Activated T-helper 2 cell treated with anti-CD3 and anti-CD28 coated beads, Interferon-gamma antibody, Interleukin-2, Interleukin-4, amounts not matched to agents 10 μg/mL and 5 μg/mL and 100 μg/mL, durations not matched to agents 14 hours and 24 hours and 36 hours (primary cell): ENCODE measurements at regions not wholly inside any gene's neighbourhood (a gene's known extent, or its start where the extent isn't known, plus 50 kb on each side); places are given as distances from the start of the nearest gene placed in this dataset.

Experiments used
- DNase-seq: peaks from one replicate; pipeline ENCODE4 v3.0.0; 2021; ENCODE audit warnings: low spot score
- H3K27ac Mint-ChIP-seq: one replicate; pipeline ENCODE4 v1.8.0; 2021; ENCODE audit warnings: mixed read lengths
- H3K27me3 Mint-ChIP-seq: one replicate; pipeline ENCODE4 v1.8.0; 2021; ENCODE audit warnings: low read depth, mixed read lengths
- H3K36me3 Mint-ChIP-seq: one replicate; pipeline ENCODE4 v1.8.0; 2021; ENCODE audit warnings: low read depth, mixed read lengths
- H3K4me1 Mint-ChIP-seq: one replicate; pipeline ENCODE4 v1.8.0; 2021; ENCODE audit warnings: low read depth, mixed read lengths
- H3K4me3 Mint-ChIP-seq: one replicate; pipeline ENCODE4 v1.8.0; 2021; ENCODE audit warnings: low read depth, mild to moderate bottlenecking, moderate library complexity, mixed read lengths
- H3K9me3 Mint-ChIP-seq: one replicate; pipeline ENCODE4 v1.8.0; 2021; ENCODE audit warnings: mixed read lengths
- intact Hi-C: fragments of 100-400 bp; cut with micrococcal nuclease; formaldehyde crosslinking; loops from one replicate; pipeline ENCODE4 v1.15.1; 2023

GRCh38 chr7:156236936-156237599 is 403.5 kb upstream of the RNF32 start:
- no peak for DNase-seq
- Mint-ChIP-seq H3K9me3 (no peaks in the 10 kb centered on the region), H3K27me3 (no peaks in the 10 kb centered on the region), H3K27ac (no peak overlapping the region), H3K4me1 (no peaks in the 10 kb centered on the region), H3K4me3 (no peak overlapping the region), H3K36me3 (no peaks in the 10 kb centered on the region)
- intact Hi-C loops = no loop called here

DNA sequence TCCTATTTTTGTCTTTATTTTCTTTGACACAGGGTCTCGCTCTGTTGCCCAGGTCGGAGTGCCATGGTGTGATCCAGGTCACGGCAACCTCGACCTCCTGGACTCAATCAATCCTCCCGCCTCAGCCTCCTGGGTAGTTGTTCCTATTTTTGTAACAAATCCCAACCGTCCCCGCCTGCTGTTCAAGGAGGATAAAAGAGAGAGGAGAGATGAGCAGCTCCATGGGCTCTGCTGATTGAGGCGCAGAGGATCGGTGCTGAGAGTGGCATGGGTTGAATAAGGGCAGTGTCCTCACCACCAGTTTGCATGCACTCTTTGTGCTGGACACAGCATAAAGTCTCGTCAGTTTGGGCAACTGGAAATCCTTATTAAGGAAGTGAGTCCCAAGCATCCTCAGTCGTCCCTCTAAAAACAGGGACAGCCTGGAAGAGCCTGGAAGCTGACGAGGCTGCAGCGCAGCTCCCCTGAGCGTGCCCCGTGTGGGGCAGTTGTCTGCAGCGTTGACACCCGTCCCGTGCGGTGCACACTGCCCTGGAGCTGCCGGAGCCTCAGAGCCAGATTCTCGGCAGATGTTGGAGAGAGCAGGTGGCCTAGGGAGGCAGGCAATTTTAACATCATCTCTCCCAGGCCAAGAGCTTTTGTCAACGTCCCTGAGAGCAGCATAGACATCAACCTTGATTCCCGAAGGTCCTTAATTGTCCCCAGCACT is 404.2 kb upstream of the RNF32 start:
- no peak for DNase-seq
- Mint-ChIP-seq H3K27ac (no peak overlapping the region), H3K4me1 (no peaks in the 10 kb centered on the region), H3K27me3 (no peaks in the 10 kb centered on the region), H3K36me3 (no peaks in the 10 kb centered on the region), H3K9me3 (no peaks in the 10 kb centered on the region), H3K4me3 (no peak overlapping the region)
- intact Hi-C loops = no loop called here

- no peak overlapping the region for H3K27ac Mint-ChIP-seq
- H3K9me3 Mint-ChIP-seq = no peaks in the 10 kb centered on the region
- H3K27me3 Mint-ChIP-seq = no peaks in the 10 kb centered on the region
- no peaks in the 10 kb centered on the region for H3K36me3 Mint-ChIP-seq
- no peak for DNase-seq
- H3K4me3 Mint-ChIP-seq = no peak overlapping the region
- intact Hi-C loops = no loop called here
- no peaks in the 10 kb centered on the region for H3K4me1 Mint-ChIP-seq
Observed at GRCh38 chr7:156234666-156235494, 405.7 kb upstream of the RNF32 start.

DNA sequence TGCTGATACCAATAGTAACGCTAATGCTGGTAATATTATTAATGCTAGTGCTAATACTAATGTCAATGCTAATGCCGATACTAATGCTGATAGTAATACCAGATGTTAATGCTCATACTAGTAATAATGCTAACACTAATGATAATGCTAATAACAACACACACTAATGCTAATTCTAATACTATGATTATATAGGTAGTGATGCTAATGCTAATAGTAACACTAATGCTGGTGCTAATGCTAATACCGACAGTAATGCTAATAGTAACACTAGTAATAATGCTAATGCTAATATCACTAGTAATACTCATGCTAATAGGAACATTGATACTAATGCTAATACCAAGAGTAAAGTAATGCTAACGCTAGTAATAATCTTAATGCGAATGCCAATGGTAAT is 406.4 kb upstream of the RNF32 start:
- no peaks in the 10 kb centered on the region for H3K9me3 Mint-ChIP-seq
- no peak overlapping the region for H3K4me3 Mint-ChIP-seq
- intact Hi-C loops = no loop called here
- no peaks in the 10 kb centered on the region for H3K27me3 Mint-ChIP-seq
- no peaks in the 10 kb centered on the region for H3K4me1 Mint-ChIP-seq
- no peaks in the 10 kb centered on the region for H3K36me3 Mint-ChIP-seq
- no peak overlapping the region for H3K27ac Mint-ChIP-seq
- DNase-seq = no peak

- no peak for DNase-seq
- no peaks in the 10 kb centered on the region for H3K36me3 Mint-ChIP-seq
- no peak overlapping the region for H3K4me3 Mint-ChIP-seq
- no peaks in the 10 kb centered on the region for H3K9me3 Mint-ChIP-seq
- intact Hi-C loops = no loop called here
- H3K27ac Mint-ChIP-seq = no peak overlapping the region
- H3K4me1 Mint-ChIP-seq = no peaks in the 10 kb centered on the region
- H3K27me3 Mint-ChIP-seq = no peaks in the 10 kb centered on the region
Observed at GRCh38 chr7:156232931-156233705, 407.5 kb upstream of the RNF32 start.

DNA sequence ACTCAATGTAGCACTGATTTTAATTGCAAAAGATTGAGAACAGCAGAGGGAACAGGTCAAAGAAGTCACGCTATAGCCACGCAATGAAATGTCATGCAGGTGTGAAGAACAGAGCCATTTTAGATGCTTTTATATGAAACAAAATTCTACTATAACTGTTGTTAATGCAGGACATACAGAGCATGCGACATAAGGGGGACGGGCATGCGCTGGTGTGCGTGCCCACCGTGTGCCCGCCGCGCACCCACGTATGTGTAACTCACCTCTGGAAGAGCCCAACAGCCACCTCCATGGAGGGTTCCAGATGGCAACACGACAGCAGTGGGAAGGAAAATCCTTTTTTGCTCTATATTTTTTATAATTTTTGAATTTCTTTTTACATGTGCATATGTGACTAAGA is 410.0 kb upstream of the RNF32 start:
- H3K27ac Mint-ChIP-seq = no peak overlapping the region
- intact Hi-C loops = no loop called here
- no peaks in the 10 kb centered on the region for H3K4me1 Mint-ChIP-seq
- no peaks in the 10 kb centered on the region for H3K36me3 Mint-ChIP-seq
- H3K9me3 Mint-ChIP-seq = no peaks in the 10 kb centered on the region
- H3K4me3 Mint-ChIP-seq = no peak overlapping the region
- no peak for DNase-seq
- no peaks in the 10 kb centered on the region for H3K27me3 Mint-ChIP-seq

GRCh38 chr7:156224833-156225225 is 412.6 kb upstream of the SHH start:
- H3K27me3 Mint-ChIP-seq = no peaks in the 10 kb centered on the region
- H3K4me1 Mint-ChIP-seq = no peaks in the 10 kb centered on the region
- DNase-seq = no peak
- no peak overlapping the region for H3K27ac Mint-ChIP-seq
- H3K9me3 Mint-ChIP-seq = no peaks in the 10 kb centered on the region
- intact Hi-C loops = no loop called here
- H3K4me3 Mint-ChIP-seq = no peak overlapping the region
- no peaks in the 10 kb centered on the region for H3K36me3 Mint-ChIP-seq

DNA sequence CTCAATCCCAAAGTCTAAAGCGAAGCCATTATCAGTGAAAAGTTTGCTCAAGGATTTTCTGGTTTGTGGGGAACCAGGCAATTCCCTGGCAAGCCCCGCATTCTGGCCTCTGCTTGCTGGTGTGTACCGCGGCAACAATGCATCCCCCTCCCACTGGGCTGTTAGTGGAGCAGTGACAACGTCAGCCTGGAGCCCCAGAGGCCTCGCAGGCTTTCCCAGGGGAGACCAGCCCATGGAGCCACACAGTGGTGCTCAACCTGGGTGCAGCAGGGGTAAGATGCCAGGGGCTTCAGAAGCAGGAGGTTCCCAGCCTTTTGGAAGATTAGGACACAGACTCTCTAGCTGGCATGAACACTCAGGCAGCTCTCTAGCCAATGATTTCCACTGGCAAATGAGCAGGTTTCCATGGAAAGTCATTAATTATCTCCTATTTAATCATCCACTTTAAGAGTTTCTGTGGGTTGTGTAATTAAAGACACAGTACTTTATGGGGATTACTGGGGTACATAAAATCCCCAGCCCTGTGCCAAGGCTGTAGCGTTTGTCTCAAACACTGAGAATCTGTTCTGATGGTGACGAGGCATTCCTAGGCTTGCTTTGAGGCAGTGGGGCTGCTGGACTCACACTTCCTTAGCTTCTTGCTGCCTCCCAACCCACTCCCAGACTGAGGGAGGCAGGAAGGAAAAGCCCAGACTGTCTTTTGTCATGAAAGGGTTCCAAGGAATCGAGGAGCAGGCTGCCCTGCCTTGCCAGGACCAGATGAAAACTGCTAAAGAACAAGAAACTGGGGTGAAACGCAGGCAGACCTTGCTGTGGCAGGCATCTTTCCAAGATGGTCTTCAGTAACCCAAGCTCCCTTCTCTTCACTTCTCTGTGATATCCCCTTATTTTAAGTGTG is 411.9 kb upstream of the SHH start:
- Mint-ChIP-seq H3K36me3 (no peaks in the 10 kb centered on the region), H3K27me3 (no peaks in the 10 kb centered on the region), H3K9me3 (no peaks in the 10 kb centered on the region), H3K27ac (no peak overlapping the region), H3K4me3 (no peak overlapping the region), H3K4me1 (no peaks in the 10 kb centered on the region)
- no peak for DNase-seq
- intact Hi-C loops = no loop called here

GRCh38 chr7:156222611-156223010 is 410.3 kb upstream of the SHH start:
- intact Hi-C loops = no loop called here
- no peak overlapping the region for H3K27ac Mint-ChIP-seq
- H3K36me3 Mint-ChIP-seq = no peaks in the 10 kb centered on the region
- no peaks in the 10 kb centered on the region for H3K4me1 Mint-ChIP-seq
- H3K4me3 Mint-ChIP-seq = no peak overlapping the region
- DNase-seq = no peak
- no peaks in the 10 kb centered on the region for H3K9me3 Mint-ChIP-seq
- H3K27me3 Mint-ChIP-seq = no peaks in the 10 kb centered on the region

DNA sequence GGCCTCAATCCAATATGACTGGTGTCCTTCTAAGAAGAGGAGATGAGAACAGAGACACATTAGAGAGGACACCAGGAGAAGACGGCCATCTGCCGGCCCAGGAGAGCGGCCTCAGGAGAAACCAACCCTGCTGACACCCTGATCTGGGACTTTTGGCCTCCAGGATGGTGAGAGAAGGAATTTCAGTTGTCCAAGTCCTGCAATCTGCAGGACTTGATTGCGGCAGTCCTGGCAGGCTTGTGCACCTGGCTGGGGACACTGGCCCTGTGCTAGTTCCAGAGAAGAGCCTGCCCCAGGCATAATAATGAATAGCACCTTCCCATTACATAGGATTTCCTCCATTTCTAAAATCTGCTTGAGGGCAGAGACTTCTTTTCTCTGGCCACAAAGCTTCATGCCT is 409.9 kb upstream of the SHH start:
- H3K36me3 Mint-ChIP-seq = no peaks in the 10 kb centered on the region
- no peak overlapping the region for H3K4me3 Mint-ChIP-seq
- H3K27me3 Mint-ChIP-seq = no peaks in the 10 kb centered on the region
- intact Hi-C loops = no loop called here
- no peak for DNase-seq
- H3K27ac Mint-ChIP-seq = no peak overlapping the region
- H3K9me3 Mint-ChIP-seq = no peaks in the 10 kb centered on the region
- H3K4me1 Mint-ChIP-seq = no peaks in the 10 kb centered on the region

DNA sequence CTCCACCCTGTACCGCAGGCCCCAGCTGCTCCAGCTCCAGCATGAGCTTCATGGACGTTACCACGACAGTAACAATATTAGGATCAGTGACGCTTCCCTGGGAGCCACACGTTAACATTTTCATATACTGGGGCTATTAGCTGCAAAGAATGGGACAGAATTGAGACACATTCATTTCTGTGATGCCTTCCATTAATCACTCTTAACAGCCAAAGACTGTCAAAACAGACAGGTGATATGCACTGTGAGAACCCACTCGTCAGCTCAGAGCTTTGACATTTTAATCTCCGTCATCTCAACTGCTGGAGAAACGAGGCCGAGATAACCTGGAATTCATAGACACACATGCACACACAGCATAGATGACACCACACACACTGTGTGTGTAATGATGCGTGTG is 408.4 kb upstream of the SHH start:
- Mint-ChIP-seq H3K27me3 (no peaks in the 10 kb centered on the region), H3K4me3 (no peak overlapping the region), H3K27ac (no peak overlapping the region), H3K9me3 (no peaks in the 10 kb centered on the region), H3K36me3 (no peaks in the 10 kb centered on the region), H3K4me1 (no peaks in the 10 kb centered on the region)
- intact Hi-C loops = no loop called here
- DNase-seq = no peak

DNA sequence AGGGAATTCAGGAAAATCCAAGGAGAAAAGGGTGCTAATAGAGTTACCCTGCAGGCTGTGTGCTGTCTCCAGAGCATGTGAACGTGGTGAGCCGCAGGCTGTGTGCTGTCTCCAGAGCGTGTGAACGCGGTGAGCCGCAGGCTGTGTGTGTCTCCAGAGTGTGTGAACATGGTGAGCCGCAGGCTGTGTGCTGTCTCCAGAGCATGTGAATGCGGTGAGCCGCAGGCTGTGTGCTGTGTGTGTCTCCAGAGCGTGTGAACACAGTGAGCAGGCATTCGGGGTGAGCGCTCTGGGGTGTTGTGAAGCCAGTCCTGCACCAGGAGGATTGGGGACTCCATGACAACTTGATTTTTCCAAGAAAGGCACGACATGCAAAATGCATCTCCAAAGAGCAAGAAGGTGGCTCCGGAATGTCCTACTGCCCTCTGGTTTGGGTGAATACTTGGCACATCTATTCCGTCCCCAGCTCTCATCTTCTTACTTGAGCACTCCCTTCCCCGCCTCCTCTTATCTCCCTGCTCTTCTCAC is 407.9 kb upstream of the SHH start:
- intact Hi-C loops = no loop called here
- Mint-ChIP-seq H3K36me3 (no peaks in the 10 kb centered on the region), H3K27me3 (no peaks in the 10 kb centered on the region), H3K27ac (no peak overlapping the region), H3K9me3 (no peaks in the 10 kb centered on the region), H3K4me3 (no peak overlapping the region), H3K4me1 (no peaks in the 10 kb centered on the region)
- no peak for DNase-seq
